Fibroblast of pulmonary artery (primary cell): ENCODE measurements at regions not wholly inside any gene's neighbourhood (a gene's known extent, or its start where the extent isn't known, plus 50 kb on each side); places are given as distances from the start of the nearest gene placed in this dataset.

Source experiments
- DNase-seq: peaks from one replicate; pipeline ENCODE4 v3.0.0-alpha.2; 2010; ENCODE audit warnings: low read depth
- H3K4me3 ChIP-seq: replicated peaks from 2 replicates; pipeline ENCODE4 v1.5.1; 2011; ENCODE audit warnings: low read depth, mild to moderate bottlenecking, control low read depth, low read length, moderate library complexity
- TF ChIP-seq, protein P1 (sequence below): IDR thresholded peaks from 2 replicates; pipeline ENCODE4 v1.5.1; 2011; ENCODE audit warnings: mild to moderate bottlenecking, control low read depth, low read length, inconsistent platforms; ENCODE audit errors: missing control alignments

DNA sequence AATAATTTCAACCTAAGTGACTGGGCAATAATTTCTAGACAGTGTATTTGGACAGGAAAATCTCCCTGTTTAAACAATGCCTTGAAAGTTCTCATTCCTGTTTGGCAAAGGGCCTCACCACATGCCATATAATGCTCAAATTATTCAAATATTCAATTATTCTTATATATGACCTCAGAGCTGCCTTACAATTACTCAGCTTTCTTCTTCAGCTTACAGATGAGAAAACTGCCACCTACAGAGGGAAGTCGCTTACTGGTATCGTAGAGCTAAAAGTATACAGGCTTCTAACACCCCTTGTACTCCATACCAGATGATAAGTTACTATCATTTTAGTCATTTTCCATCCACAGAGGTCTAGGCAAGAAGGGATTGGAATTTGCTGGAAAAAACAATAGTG, 830.3 kb downstream of the BRINP1 start:
- DNase-seq, result no peak
- TF ChIP-seq, protein P1, sequence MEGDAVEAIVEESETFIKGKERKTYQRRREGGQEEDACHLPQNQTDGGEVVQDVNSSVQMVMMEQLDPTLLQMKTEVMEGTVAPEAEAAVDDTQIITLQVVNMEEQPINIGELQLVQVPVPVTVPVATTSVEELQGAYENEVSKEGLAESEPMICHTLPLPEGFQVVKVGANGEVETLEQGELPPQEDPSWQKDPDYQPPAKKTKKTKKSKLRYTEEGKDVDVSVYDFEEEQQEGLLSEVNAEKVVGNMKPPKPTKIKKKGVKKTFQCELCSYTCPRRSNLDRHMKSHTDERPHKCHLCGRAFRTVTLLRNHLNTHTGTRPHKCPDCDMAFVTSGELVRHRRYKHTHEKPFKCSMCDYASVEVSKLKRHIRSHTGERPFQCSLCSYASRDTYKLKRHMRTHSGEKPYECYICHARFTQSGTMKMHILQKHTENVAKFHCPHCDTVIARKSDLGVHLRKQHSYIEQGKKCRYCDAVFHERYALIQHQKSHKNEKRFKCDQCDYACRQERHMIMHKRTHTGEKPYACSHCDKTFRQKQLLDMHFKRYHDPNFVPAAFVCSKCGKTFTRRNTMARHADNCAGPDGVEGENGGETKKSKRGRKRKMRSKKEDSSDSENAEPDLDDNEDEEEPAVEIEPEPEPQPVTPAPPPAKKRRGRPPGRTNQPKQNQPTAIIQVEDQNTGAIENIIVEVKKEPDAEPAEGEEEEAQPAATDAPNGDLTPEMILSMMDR, result no peak
- H3K4me3 ChIP-seq, result no peak overlapping the region

DNA sequence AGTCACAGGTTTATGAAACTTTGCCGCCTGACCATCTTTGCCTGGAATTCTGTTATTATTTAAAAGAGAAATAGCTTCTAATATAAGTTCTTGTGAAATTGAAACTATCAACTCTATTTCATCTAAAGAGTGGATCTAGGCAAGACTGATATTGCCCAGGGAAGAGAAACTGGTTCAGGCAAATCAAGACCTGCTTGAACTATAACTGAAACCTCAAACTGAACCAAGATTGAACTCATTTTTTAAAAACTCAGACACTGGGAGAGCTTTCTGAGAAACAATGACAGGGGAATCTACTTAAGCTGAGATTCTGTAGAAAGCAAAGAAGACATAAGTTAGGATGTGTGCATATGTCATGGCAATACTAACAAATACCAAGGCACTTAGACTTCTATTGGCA, 815.8 kb downstream of the BRINP1 start:
- DNase-seq, result no peak
- TF ChIP-seq, protein P1, result no peak
- no peak overlapping the region for H3K4me3 ChIP-seq

DNA sequence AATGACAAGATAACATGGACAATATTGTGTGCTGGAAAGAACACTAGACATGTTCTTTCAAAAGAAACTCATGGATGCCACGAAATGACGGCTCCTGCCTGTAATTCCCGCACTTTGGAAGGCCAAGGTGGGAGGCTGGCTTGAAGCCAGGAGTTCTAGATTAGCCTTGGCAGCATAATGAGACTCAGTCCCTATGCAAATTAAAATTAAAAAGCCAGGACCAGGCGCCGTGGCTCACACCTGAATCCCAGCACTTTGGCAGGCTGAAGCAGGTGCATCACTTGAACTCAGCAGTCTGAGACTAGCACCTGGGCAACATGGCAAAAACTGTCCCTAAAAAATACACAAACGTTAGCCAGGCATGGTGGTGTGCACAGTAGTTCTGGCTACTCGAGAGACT, 814.2 kb downstream of the BRINP1 start:
- TF ChIP-seq, protein P1, result no peak
- DNase-seq, result no peak
- H3K4me3 ChIP-seq, result no peak overlapping the region

DNA sequence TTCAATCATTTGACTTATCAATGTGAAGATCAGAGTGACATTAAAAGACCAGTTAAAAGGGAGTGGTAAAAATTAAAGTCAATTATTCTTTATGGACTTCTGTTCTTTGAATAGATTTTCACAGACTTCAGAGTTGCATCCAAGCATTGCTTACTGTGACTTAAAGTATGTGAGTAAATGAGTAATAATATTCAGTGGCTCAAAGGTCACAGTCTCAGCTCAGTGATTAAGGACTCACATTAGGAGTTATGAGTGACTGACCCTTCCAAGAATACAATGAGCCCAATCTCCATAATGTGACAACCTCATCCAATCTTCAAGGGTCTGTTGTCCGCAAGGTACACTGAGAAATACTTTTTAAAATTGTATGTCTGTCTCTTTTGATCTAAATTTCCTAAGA, 811.2 kb downstream of the BRINP1 start:
- no peak for DNase-seq

DNA sequence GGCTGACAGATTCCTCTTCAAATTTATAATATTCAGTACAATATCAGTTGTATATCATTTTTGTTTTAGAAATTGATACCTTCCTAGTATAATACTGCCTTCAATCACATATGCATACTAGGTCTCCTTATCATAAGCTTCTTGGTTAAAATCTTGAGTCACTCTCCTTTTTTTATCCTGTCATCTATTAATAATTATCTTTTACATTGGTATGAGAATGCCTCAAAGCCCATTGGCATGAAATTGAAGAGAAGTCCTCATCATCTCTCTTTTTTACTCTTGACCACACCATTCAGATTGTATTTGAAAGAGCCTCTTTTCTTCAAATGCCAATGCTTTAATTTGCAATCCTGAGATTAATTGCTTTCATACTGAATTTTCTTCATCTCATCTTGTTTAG, 810.3 kb downstream of the BRINP1 start:
- no peak for DNase-seq
- TF ChIP-seq, protein P1, result no peak
- no peak overlapping the region for H3K4me3 ChIP-seq

More for the DNA sequence above, 811.2 kb downstream of the BRINP1 start:
- TF ChIP-seq, protein P1, result no peak
- H3K4me3 ChIP-seq, result no peak overlapping the region

DNA sequence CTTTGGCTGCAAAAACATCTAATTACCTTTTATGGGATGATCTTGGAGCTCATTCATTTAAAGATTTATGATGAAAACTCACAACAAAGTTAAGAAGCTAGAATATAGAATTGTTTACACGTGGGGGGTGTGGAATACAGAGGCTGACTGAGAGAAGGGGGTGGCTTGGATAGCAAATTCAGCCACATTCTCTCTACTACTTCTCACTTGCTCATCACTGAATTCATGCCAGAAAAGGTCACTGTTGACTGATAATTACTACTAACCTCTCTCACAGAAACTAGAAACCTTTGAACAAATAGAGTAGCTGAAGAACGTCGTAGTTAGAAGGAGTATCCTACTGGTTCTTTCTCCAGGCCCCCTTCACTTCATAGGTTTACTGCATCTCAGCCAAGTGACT, 808.2 kb downstream of the BRINP1 start:
- TF ChIP-seq, protein P1, result no peak
- H3K4me3 ChIP-seq, result no peak overlapping the region
- DNase-seq, result no peak

DNA sequence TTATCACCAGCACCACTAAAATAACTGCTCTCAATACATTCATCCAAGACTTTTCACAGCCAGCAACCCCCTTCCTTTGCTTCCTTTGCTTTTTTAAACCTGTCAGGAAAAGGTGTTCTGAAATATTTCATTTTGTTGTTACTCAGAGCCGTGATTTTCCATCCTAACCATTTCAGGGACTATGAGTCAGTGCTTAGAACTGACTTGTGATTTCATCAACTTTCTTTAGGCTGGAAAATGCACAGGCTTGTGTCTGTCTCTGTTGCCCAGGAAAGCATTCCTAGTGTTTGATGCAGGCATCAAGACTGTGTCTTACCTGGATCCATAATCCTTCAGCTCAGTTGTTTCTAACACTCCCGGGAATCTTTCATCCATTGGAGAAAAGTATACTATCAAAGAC, 805.6 kb downstream of the BRINP1 start:
- TF ChIP-seq, protein P1, result no peak
- no peak overlapping the region for H3K4me3 ChIP-seq
- DNase-seq, result no peak
